Coronary artery (tissue), 2 donors: ENCODE measurements at regions not wholly inside any gene's neighbourhood (a gene's known extent, or its start where the extent isn't known, plus 50 kb on each side); places are given as distances from the start of the nearest gene placed in this dataset.
A peak's percentile ranks its signal among the peaks of the same experiment; 100 is the strongest.
"Not testable (repeated sequence)": the region's sequence is repeated elsewhere in the genome, so short reads cannot be mapped to it uniquely, and the experiment has no call there.

Experiments
- DNase-seq: peaks from one replicate; pipeline ENCODE4 v3.0.0-alpha.2; 2017; ENCODE audit warnings: low spot score
- H3K27ac ChIP-seq, 2 donors: fragments of 200-600 bp; sonication (generic); one replicate each; pipeline ENCODE4 v1.5.1; 2016 to 2019
- H3K4me3 ChIP-seq: fragments of 200-600 bp; sonication (generic); 2 replicates; pipeline ENCODE4 v1.5.1; 2016; ENCODE audit warnings: mild to moderate bottlenecking, moderate library complexity
- CTCF ChIP-seq: fragments of 200-600 bp; sonication (generic); IDR thresholded peaks from one replicate; pipeline ENCODE4 v1.5.1; 2019; ENCODE audit warnings: antibody characterized with exemption

- TF ChIP-seq CTCF = no peak
- DNase-seq = no peak
- Histone ChIP-seq H3K27ac (no peak overlapping the region), H3K4me3 (no peak overlapping the region)
Observed at GRCh38 chr12:97862072-97862471, 399.5 kb downstream of the RMST start.

DNA sequence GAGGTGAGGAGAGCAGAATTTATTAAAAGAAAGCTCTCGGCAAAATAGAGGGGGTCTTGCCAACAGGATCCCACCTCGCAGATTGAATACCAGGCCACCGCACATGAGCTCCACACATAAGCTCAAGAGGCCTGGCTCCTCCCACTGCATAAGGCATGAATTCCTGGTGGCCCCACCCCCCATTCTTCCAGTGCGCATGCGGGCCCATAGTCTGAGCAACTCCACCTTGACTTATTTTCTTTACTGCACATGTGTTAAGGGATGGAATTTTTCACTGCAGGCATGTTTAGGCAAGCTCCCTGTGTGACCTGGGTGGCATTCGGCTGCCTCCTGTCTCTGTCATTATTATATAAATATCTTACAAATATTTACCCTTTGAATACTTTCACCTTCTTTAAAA lies 412.5 kb downstream of the RMST start:
- no peak for TF ChIP-seq CTCF
- Histone ChIP-seq H3K4me3 (no peak overlapping the region), H3K27ac (no peak overlapping the region)
- DNase-seq = no peak

DNA sequence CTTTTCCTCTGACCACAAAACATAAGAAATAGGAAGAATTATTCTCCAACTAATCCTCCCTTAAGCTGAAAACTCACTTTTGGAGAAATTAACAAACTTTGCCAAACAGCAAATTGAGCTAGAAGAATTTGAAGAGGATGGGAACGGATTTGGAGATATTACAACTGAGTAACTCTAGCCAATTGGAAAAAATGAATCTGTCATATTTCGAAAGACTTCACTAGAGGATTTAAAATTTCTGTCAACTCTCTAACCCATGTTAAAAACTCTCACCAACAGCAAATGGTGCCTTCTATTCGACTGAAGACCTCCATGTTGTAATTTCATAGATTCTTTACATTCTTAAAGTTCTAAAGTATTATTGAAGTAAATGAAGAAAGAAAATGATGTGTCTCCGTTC lies 414.2 kb downstream of the RMST start:
- H3K27ac ChIP-seq = peak overlapping the region in 1 of 2 donors; percentile 19
- TF ChIP-seq CTCF = no peak
- no peak overlapping the region for H3K4me3 ChIP-seq
- no peak for DNase-seq

GRCh38 chr12:97877404-97877803 lies 414.8 kb downstream of the RMST start:
- Histone ChIP-seq H3K27ac (no peak overlapping the region), H3K4me3 (no peak overlapping the region)
- TF ChIP-seq CTCF = no peak
- DNase-seq = no peak

DNA sequence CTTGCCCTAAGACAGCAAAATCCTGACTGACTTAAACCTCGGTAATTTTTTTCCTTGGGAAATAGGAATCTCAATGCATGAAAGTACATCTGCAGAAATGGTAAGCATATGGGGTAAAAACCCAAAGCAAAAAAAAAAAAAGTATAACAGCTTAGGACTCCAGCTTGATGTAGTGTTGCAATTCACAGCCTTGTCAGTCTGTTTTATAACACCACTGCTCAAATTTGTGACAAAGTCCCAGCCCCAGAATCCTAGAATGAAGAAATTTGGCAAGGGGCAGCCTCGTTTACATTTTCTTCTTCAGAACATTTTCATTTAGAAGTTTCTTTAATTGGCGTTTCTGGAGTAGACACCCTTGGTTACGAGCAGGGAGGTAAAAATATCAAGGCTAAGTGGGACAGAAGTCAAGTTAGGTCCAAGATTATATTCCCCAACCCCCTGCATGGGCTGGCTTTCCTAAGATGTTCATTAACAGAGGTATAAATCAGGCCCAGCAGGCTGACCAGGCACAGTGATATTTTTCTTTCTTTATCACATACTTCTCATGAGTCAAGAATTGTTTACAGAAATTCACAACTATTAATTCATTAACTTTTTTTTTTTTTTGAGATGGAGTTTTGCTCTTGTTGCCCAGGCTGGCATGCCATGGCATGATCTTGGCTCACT lies 424.0 kb downstream of the RMST start:
- Histone ChIP-seq H3K27ac (no peak overlapping the region), H3K4me3 (no peak overlapping the region)
- no peak for DNase-seq
- no peak for TF ChIP-seq CTCF

- not testable (repeated sequence) for DNase-seq, H3K27ac ChIP-seq, H3K4me3 ChIP-seq
Observed at GRCh38 chr12:97897881-97898280, 435.3 kb downstream of the RMST start.

DNA sequence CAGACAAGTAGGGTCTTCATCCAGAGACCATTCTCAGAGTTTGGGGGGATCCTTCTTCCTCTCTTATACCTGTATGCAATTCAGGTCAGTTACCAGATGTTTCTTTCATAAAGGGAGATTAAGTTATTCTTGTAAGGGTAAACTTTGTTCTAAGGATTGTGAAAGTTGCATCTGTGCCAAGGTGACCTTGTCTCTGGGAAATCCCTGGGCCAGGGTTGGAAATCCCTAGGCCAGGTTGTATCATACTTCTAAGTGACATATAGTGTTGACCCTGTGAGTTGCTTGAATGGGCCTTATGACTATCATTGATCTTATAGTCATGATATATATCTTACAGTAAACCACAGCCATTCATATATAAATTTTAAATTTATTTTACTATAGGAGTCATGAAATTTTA lies 436.9 kb downstream of the RMST start:
- TF ChIP-seq CTCF = no peak
- Histone ChIP-seq H3K4me3 (no peak overlapping the region), H3K27ac (no peak overlapping the region)
- DNase-seq = no peak
